Activated CD8-positive, alpha-beta memory T cell treated with anti-CD3 and anti-CD28 coated beads for 24 hours (primary cell): ENCODE measurements at regions not wholly inside any gene's neighbourhood (a gene's known extent, or its start where the extent isn't known, plus 50 kb on each side); places are given as distances from the start of the nearest gene placed in this dataset.

Experiments
- DNase-seq: peaks from one replicate; pipeline ENCODE4 v3.0.0-alpha.2; 2020

DNA sequence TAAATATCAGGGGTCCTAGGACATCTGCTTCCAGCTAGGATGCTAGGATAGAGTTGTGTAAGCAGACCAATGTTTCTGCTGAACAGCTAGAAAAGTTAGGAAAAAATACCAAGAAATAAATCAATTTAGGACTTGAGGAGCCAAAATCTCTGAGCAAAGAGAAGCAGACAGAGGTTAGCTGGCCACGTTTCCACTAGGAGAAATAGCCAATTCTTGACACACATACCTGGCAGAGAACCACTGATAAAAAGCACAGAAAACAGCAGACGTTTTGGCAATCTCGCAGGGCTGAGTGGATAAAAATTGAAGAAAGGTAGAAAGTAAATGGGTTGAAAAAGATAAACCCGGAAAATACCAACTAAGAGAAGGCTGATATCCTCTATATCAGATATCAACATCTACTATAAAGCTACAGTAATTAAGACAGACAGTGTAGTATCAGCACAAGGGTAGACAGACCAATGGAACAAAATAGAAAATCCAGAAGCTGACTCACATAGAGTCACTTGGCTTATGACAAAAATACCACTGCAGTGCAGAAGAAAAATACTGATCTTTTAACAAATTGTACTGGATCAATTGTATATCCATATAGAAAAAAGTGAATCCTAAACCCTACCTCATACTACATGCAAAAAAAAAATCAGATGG is 306.1 kb upstream of the KLHL29 start:
- DNase-seq = no peak

DNA sequence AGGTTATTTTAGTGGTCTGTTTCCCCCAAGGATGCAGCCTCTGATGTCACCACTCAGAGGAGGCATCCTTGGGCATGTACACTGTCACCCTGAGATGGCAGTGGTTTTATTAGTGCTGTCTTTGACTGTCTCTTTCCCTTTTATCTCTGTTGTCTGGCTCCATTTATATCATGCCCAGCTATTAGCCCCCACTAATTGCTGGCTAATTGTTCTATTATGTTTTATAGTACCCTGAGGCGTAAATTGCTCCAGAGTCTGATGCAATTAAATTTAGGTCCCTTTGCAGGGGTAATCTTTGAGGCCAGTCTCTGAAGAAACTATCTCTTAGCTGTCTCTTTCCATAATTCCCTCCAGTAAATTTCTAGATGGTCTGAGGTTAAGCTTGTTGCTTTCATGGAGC is 301.0 kb upstream of the KLHL29 start:
- no peak for DNase-seq

DNA sequence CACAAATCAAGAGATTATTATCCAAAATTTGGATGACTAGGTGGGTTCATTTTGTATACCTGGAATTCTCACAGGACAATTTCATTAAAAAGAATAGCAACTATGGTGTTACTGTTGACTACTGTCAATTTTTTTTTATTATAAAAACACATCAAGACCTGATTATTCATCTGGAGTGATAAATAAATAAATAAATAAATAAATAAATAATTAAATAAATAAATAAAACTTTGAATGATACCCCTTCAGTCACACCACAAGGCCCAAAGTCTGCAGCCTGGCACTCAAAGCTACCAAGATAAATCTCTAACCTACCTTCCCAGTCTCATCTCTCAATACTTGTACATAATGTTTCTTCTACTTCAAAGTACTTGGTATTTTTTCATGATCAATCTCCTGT is 294.0 kb upstream of the KLHL29 start:
- no peak for DNase-seq

DNA sequence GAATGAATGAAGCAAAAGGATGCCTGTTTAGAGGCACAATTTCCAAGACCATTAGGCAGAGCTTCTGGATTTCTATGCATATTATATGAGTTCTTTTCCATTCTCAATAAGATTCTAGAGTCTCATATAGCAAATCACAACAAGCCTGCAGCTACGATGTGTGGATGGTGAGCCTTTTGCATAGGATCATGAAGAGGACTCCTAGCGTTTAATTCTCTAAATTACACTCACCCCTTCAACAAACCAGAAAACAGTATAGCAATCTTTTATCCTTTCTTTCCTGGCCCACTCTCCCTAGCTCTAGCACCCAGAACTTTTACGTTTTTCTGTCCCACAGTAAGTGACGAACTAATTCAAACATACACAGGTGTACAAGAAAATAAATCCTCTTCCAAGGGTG is 293.1 kb upstream of the KLHL29 start:
- no peak for DNase-seq

DNA sequence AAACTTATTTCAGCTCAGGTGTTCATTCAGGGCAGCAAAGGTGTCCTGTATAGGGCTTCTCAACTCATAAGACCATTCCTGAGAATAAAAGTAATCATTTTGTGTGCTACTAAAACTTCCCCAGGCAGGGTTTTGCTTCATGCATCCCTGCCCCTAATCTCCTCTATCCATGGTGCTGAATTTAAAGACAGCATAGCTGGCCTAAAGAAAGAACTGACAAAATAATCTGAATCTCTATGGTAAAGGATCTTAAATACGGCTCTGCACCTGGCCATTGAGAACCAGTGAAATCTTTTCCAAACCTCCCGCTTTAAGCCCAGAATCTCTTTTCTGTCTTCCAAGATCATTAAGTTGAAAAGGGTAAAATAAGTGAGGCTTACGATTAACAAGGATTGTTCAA is 292.1 kb upstream of the KLHL29 start:
- no peak for DNase-seq

DNA sequence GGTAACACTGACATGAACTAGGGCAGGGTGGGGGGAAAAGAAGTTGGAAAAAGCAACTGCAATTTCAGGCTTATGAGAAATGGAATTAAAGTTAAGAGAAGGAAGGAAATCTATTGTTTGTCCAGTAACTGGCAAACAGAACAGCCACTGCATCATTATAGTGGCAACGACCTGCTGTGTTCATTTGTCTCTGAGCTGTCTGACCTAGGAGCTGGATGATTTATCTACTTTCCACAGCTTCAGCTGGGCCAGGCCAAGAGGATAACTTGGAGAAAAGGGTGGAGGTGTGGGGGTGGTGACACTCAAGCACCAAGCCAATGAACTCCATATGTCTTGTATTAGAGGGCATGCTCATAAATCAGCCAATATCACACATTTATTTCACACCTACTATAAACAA is 291.5 kb upstream of the KLHL29 start:
- no peak for DNase-seq

DNA sequence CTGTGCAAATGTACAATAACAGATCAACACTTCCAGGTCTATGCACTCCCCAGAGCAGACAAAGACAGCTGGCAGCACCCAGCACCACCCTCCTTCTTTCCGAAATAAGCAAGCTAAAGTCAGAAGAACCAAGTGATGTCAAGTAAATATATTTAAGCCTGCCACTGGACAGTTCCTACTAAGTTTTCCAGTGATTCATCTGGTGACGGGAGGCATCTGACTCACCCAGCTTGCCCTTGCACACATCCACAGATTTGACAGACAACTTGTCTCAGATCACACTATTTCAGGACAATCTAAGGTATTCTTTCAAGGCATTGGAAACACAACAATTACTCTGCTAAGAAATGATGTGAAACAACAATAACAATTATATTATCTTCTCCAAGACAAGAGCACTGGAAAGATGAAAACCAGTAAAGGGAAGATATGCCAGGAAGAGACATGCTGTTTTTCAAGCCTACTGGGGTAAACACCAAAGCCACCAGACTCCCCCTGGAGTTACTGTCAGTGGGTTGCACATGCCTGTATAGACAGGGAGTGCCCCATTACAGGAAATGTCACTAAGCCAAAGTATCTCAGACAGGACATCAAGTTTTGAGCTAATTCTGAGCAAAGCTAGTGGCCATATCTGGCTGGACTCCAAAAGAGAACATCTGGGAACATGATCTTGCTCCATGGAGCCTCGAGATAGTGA is 287.9 kb upstream of the KLHL29 start:
- no peak for DNase-seq

DNA sequence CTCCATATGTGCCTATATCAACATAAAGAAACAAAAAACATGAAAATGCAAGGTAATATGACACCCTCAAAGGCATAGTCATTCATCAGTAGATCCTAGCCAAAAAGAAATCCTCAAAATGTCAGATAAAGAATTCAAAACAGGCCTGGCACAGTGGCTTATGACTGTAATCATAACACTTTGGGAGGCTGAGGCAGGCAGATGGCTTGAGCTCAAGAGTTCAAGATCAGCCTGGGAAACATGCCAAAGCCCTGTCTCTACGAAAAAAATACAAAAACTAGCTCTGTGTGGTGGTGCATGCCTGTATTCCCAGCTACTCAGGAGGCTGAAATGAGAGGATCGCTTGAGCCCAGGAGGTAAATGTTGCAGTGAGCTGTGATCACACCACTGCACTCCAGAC is 284.6 kb upstream of the KLHL29 start:
- DNase-seq = no peak

DNA sequence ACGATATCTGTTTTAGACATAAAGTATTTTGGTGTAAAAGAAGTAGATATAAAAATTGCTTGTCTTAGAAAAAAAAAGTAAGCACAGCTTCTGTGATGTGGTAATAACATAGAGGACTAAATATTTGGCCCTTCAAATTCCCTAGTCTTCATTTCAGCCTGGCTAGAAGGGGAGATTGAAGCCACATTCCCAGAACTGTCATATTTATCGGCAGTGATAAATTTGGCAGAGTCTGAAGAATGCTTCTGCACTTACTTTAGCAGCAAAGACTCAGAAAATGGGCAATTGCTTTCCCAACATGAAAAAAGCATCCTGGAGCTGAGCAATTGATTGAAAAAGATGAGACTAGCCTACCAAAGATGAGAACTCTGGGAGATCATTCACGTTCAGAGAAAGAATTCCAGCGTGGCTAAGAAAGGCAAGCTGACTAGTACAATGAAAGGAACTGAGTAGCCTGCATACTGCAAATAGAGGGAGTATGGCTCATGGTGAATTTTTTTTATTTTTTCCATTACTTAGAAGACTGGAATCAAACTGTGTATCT is 278.7 kb upstream of the KLHL29 start:
- DNase-seq = no peak

DNA sequence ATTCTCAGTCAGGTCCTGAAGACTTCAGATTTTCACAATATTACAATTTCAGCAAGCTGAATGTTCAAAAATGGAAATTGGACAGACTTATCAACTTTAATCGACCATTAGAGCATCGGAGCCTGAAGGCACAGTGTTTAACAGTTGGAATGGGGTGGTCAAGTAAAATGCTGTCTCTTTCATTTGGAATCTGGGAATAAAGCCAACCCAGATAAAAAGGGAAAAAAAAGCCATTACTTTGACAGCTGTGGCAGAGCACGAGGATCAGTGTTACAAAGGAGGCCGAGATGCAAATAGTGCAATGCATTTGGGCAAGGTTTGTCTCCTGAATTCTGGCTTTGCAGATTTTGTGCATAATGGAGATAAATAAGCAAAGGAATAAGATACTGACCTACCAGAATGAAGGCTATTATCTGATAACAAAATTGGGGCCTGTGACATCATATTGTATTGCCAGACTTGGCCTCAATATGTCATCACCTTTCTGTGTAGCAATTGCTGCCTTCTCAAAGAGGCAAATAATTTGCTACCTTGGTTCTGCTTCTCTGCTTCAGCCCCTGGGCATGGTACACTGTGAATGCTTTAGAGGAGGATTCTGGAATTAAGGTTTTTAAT is 277.5 kb upstream of the KLHL29 start:
- DNase-seq = no peak

DNA sequence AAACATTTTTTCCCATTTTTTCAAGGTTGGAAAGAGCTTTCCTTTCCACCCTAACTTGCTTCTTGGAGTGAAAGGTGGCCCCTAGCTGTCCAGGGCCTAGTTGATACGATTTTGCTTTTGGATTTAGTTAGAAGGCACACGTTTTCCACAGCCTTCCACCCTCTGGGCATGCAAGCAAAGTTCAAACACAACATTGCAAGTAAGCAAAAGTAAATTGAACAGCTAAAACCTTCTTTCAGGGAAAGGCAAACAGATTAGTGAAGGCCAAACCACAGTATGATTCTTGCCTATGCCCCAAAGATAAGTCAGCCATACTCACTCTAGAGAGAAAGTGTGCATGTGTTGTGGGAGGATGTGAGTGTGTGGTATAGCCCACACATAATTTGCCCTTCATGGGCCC is 273.7 kb upstream of the KLHL29 start:
- no peak for DNase-seq

DNA sequence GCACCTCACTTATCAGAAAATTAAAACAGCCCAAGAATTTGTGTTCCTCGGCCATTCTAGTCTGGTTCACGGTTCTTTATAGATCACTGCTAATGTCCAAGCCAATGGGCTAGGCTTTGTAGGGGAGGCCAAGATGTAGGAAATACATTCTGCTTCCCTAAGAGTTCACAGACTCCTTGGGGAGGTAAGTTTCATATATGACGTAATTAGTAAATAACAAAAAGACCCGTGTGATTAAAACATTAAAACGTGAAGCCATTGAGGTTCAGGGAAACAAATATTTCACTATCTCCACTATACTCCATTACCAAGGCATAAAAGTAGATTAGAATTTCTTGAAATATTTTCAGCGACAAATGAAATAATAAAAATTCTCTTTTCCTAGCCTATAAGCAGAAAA is 272.5 kb upstream of the KLHL29 start:
- no peak for DNase-seq

DNA sequence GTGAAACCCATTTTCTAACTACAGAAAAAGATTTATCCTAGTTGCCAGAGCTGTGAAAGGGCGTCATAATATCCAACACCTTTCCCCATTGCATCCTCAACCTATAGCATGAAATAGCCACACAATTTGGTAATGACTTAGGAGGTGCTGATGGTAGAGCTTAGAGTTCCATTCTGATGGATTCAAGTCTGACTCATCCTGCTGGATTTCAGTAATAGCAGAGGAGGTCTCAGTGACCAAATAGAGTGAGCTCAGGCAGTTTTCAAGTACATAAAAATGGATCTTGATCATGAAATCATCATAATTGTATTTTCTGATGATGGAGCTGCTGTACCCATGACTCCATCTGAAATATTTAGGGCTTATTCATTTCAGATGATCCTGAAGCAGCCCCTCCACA is 270.7 kb upstream of the KLHL29 start:
- DNase-seq = no peak

DNA sequence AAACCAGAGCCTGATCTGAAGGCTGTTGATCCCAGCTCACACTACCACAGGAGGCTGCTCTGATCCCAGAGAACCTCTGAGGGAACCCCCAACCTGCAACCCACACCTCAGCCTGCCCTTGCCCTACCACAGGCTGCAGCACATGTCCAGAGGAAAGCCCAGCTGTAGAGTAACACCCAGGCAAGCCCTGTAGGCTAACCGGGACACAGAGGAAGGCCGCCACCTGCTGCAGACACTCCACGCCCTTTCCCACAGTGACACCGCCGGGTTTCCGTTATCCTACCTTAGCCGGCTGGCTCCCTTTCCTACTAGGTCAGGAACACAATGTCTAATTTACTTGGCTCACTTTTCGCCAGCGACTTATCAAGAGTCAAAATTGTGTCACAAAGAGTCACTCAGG is 266.7 kb upstream of the KLHL29 start:
- DNase-seq = no peak

DNA sequence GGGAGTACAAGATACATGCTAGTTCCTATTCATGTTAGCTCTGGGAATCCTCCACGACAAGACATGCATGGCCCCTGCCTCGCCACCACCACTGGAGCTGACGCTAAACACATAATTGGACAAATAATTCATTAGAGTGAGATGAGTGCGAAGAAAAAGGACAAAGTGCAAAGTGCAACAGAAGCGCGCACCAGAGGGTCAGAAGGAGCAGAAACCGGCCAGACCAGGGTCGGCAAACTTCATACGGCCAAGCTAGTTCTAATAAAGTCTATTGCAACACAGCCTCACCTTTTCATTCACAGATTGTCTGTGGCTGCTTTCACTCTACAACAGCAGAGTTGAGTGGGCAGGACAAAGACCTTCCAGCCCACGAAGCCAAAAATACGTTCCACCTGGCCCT is 266.1 kb upstream of the KLHL29 start:
- DNase-seq = no peak

DNA sequence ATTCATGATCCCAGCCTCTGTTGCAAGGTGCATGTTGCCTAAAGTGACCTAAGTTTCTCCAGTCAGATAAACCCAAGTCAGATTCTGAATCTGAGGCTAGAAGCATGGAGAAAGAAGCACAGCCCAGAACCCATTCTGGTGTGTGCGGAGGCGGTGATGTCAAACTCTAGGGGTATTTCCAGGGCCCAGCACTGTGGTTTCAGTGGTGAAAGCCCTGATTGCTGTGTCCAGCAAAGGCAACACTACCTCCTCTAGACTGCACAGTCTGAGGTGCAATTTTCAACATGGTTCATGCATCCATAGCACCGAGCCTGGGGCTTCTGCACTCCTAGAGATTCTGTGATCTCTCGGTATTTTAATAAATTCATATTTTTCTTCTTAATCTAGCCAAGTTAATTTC is 264.8 kb upstream of the KLHL29 start:
- no peak for DNase-seq

DNA sequence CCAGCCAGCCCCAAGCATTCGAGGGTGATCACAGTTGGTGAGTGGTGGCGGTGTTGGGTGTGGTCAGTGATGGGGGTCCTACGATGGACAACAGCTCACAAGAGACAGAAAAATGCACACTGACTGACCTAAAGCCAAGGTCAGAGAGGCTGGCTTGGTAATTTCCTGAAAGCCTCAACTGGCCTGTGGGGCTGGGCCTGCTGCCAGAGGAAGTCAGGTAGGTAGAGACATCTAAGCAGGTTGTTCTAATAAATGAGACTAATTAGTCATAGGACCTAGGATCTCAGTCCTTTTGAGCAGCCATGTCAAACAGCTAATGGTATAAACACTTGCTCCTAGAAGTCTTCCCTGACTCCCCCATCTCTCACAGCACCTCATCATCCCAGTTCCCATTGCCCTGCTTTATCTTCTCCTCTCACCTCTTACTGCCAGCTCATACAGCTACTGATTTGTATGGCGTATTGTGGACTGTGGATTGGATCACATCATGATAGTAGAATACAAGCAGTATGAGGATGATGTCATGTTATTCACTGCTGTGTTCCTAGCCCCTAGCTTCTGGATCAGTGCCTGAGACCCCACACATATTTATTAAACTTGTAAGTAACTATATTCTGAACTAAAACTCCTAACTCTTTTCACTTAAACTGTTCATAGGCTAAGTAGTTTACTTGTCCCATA is 262.9 kb upstream of the KLHL29 start:
- no peak for DNase-seq

DNA sequence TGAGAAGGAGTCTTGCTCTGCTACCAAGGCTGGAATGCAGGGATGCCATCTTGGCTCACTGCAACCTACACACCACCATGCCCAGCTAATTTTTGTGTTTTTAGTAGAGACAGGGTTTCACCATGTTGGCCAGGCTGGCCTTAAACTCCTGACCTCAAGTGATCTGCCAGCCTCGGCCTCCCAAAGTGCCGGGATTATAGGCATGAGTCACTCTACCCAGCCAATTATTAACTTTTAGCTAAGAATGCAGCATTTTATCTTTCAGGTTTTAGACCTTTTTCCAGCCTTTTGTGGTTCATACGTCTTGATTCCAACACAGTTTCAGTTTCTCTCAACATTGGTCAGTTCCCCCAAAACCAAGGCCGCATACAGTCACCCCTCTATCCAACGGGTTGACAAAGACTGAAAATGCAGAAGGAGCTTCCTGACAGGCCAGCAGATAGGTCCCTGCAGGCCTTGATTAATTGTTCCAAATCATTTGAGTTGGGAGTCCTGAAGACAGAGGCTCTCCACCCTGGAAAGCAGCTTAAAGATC is 262.2 kb upstream of the KLHL29 start:
- no peak for DNase-seq

DNA sequence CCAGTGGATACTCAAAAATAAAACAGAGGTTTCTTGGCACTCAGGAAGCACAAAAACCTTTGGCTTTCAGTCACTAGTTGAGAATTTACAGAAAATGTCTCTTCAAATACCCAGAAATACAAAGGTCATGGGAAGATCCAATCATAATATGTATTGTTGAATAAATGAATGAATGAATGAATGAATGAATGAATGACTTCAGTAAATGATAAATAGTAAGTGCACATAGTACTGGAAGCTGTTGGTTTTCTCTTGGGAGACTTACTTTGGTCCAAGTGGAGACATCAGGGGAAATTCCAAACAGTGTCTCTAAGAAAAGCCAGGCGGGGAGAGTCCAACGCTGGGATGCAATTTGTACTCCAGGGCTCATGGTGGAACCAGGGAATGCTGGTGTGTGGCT is 261.3 kb upstream of the KLHL29 start:
- no peak for DNase-seq

DNA sequence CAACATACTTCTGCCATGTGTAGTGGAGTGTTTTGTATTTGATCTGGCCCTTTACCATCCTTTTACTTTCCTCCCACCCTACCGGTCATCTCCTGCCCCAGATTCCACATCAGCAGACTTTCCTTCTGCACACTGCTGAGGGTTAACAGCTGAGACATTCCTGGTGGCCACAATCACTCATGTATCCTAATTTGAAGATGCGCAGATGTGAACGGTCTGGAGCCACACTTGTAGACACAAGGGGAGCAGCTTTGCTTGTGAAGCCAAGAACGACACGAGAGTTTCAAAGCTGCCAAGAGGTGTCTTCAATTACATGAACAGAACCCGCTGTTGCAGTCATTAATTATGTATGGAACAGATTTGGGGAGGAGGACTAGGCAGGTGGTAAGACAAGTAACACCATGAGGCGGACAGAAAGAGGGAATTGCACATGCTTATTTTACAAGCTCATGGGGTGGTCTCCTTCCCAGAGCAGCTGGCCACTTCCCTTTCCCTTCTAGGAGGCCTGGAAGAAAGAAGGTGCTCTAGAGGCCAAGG is 260.7 kb upstream of the KLHL29 start:
- DNase-seq = no peak

DNA sequence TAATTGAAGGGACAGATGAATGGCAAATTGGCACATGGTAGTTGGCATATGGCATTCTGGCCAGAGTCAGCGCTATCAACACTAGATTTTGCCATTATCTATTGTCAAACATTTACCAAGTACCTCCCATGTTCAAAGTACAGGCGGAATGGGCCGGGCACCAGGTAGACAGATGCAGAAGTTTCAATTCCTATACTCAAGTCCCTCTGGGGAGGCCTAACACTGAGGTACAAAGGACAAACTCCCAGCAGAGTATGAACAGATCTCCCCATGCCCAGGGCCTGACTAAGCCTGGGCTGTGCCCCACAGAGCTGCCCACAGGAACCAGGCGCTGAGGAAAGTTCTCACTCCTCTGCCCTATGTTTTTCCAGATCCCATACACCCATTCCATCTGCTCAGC is 257.5 kb upstream of the KLHL29 start:
- DNase-seq = no peak

DNA sequence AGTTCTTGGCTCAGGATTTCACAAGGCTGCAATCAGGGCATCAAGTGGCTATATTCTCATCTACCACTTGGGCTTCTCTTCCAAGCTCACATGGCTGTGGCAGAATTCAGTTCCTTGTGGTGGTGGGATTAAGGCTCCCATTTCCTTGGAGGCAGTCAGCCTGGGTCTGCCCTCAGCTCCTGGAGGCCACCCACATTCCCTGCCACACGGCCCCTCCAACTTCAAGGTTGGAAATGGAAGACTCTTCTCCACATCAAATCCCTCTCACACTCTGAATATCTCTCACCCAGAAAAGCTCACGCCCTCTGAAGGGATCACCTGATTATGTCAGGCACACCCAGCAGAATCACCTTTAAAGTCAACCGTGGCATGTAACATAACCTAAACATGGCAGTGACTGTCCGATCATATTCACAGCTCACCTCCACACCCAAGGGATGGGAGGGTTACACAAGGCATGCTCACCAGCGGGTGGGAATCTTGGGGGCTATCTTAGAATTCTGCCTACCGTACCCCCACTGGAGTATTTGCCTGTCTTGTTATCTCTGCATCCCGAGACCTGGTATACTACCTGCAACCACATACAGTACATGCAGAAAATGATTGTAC is 256.2 kb upstream of the KLHL29 start:
- no peak for DNase-seq

DNA sequence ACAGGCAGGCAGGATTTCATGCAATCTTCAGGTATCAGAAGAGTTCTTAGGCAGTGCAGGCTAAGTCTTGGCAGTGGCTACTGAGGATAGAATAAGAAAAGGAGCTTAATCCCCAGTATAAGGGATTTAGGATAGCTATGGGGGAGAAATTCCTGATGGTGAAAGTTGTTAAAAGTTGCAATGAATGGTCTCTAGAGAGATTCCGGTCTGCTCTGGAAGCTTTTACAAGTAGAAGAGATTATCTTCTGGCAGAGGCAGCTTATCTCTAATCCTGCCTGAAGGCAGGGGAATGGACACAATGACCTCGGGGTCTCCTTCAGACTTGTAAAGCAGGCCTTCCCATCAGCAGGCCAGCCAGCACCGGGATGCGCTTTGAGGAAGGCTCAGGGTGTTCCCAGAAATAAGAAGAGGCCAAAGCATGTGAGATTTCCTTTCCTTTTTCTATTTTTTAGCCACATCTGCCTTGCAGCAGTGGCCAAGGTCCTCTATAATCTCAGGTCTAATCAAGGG is 253.9 kb upstream of the KLHL29 start:
- no peak for DNase-seq
